NCI-H748 (cell line): ENCODE measurements at regions not wholly inside any gene's neighbourhood (a gene's known extent, or its start where the extent isn't known, plus 50 kb on each side); places are given as distances from the start of the nearest gene placed in this dataset.

Experiments used
- DNase-seq: peaks from one replicate; lab custom pipeline; 2025; ENCODE audit not compliant: unreplicated experiment; lab: John Stamatoyannopoulos, UW

DNA sequence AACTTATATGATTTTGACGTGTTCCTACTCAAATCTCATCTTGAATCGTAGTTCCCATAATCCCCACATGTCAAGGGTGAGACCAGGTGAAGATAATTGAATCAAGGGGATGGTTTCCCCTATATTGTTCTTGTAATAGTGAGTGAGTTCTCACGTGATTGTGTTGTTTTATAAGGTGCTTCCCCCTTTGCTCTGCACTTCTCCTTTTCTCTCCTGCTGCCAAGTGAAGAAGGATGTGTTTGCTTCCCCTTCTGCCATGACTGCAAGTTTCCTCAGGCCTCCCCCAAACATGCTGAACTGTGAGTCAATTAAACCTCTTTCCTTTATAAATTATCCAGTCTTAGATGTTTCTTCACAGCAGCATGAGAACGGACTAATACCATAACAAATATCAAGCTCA is 83.2 kb downstream of the MANEA start:
- no peak for DNase-seq

- no peak for DNase-seq
Measured at GRCh38 chr6:95670011-95670463, 92.7 kb downstream of the MANEA start.

- no peak for DNase-seq
Measured at GRCh38 chr6:95676011-95676628, 98.8 kb downstream of the MANEA start.

- no peak for DNase-seq
Measured at GRCh38 chr6:95679981-95680380, 102.6 kb downstream of the MANEA start.

GRCh38 chr6:95681736-95682135 is 104.4 kb downstream of the MANEA start:
- no peak for DNase-seq

- no peak for DNase-seq
Measured at GRCh38 chr6:95682476-95682875, 105.1 kb downstream of the MANEA start.

DNA sequence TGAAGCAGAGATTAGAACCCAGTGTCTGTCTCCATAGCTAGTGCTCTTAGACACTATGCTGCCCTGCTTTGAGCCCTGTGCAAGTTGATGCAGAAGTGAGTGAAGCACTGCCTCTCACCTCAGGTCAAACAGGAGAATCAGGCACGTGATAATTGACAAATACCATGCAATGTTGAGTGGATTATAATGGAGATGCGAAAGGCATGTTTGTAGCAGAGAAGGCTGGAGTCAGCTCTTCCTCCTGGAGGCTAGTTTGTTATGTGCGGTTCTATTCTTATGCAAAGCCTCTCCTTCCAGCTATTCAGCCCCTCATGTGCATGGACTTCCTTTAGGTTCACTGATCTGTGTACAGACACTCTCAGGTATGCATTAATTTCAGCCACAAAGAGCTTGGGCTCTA is 108.5 kb downstream of the MANEA start:
- no peak for DNase-seq

GRCh38 chr6:95686272-95686671 is 108.9 kb downstream of the MANEA start:
- DNase-seq, result no peak

- no peak for DNase-seq
Measured at GRCh38 chr6:95686895-95687294, 109.6 kb downstream of the MANEA start.

- DNase-seq, result no peak
Measured at GRCh38 chr6:95687839-95688238, 110.5 kb downstream of the MANEA start.

- DNase-seq, result no peak
Measured at GRCh38 chr6:95690328-95690727, 113.0 kb downstream of the MANEA start.

DNA sequence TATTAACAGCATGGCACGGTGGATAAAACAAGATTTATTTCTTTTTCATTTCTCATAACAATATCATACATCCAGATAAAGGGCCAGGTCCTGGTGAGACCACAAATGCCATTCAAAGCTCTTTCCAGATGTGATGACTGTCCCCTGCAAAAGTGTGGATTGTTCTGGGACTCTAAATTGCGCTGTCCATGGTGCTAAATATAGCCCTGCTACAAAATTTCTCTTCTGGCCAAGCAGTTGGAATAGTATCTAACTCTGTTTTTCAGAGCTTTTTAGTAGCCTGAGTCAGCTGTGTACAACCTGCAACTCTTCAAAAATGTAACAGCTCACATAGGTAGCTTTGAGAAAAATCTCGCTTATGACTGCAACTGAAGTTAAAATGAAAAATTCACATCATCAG is 115.8 kb downstream of the MANEA start:
- no peak for DNase-seq

DNA sequence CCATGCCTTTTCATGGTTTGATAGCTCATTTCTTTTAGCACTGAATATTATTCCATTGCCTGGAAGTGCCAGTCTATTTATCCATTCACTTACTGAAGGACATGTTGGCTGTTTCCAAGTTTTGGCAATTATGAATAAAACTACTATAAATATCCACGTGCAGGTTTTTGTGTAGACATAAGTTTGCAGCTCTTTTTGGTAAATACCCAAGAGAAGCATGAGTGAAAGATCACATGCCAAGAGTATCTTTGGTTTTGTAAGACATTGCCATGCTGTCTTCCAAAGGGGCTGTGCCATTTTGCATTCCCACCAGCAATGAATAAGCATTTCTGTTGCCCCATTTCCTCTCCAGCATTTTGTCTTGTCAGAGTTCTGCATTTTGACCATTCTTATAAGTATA is 120.9 kb downstream of the MANEA start:
- no peak for DNase-seq

GRCh38 chr6:95723638-95724037 is 146.3 kb downstream of the MANEA start:
- peak; percentile 18 for DNase-seq

- DNase-seq, result no peak
Measured at GRCh38 chr6:95725344-95725743, 148.0 kb downstream of the MANEA start.

DNA sequence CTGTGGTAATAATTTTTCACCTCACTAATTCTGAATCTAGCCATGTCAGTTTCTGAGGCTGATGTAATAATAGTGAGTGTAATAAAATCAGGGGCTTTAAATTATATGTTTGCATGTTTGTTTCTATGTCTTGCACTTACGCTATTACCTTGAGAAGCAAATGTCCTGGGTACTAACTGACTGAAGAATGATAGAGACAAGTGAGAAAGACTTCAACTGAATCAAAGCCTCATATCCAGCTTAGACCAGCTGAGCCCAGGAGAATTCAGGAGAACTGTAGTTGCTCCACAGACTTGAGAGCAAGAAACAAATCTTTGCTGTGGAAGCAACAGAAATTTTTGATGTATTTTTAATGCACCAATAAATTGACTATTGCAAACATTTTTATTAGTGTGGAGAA is 162.8 kb downstream of the MANEA start:
- DNase-seq, result no peak

GRCh38 chr6:95741045-95741444 is 163.7 kb downstream of the MANEA start:
- DNase-seq, result no peak

- no peak for DNase-seq
Measured at GRCh38 chr6:95742767-95743289, 165.5 kb downstream of the MANEA start.

GRCh38 chr6:95743591-95743990 is 166.3 kb downstream of the MANEA start:
- no peak for DNase-seq

- peak; percentile 74 for DNase-seq
Measured at GRCh38 chr6:95758236-95759069, 181.1 kb downstream of the MANEA start.

DNA sequence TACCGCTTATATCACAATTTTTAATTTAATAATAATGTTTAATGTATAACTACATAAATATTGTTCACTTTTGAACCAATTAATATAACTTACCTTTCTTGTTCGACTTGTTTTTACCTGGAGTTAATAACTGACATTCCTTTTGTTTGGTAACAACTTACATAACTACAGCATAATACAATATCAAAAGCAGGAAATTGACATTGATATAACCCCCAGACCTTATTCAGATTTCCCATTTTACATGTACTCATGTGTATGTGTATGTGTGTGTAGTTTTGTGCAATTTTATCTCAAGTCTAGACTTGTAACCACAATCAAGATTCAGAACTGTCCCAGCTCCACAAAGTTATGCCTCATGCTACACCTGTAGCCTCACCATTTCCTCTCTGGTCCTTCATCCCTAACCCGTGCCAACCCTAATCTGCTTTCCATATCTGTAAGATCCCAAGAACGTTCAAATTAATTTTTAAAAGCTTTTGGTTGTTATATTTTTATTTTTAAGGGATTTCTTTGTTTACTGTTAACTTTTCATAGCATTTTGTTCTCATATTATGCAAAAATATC is 190.6 kb downstream of the MANEA start:
- no peak for DNase-seq

- no peak for DNase-seq
Measured at GRCh38 chr6:95768539-95768938, 191.2 kb downstream of the MANEA start.
